ENCODE measurements at regions not wholly inside any gene's neighbourhood (a gene's known extent, or its start where the extent isn't known, plus 50 kb on each side); places are given as distances from the start of the nearest gene placed in this dataset.
"Not testable (repeated sequence)": the region's sequence is repeated elsewhere in the genome, so short reads cannot be mapped to it uniquely, and the experiment has no call there.

GRCh38 chr2:3899536-3900155 lies 196.3 kb downstream of the DCDC2C start:
- DNase-seq = no peak

GRCh38 chr2:3902131-3902530 lies 198.8 kb downstream of the DCDC2C start:
- no peak for DNase-seq

- DNase-seq = no peak
Observed at GRCh38 chr2:3904061-3904460, 200.7 kb downstream of the DCDC2C start.

- DNase-seq = not testable (repeated sequence)
Observed at GRCh38 chr2:3908498-3908897, 205.1 kb downstream of the DCDC2C start.

- no peak for DNase-seq
Observed at GRCh38 chr2:3911882-3912455, 208.6 kb downstream of the DCDC2C start.

- DNase-seq = no peak
Observed at GRCh38 chr2:3913166-3913565, 209.8 kb downstream of the DCDC2C start.

- DNase-seq = no peak
Observed at GRCh38 chr2:3914241-3914640, 210.9 kb downstream of the DCDC2C start.

GRCh38 chr2:3927031-3927430 lies 223.7 kb downstream of the DCDC2C start:
- no peak for DNase-seq

- DNase-seq = no peak
Observed at GRCh38 chr2:3929374-3929773, 226.0 kb downstream of the DCDC2C start.

- no peak for DNase-seq
Observed at GRCh38 chr2:3930246-3930645, 226.9 kb downstream of the DCDC2C start.

- peak; percentile 99 for DNase-seq
Observed at GRCh38 chr2:3940661-3941060, 237.3 kb downstream of the DCDC2C start.

- no peak for DNase-seq
Observed at GRCh38 chr2:3942841-3943240, 239.5 kb downstream of the DCDC2C start.

- no peak for DNase-seq
Observed at GRCh38 chr2:3944071-3944470, 240.7 kb downstream of the DCDC2C start.

GRCh38 chr2:3944841-3945240 lies 241.5 kb downstream of the DCDC2C start:
- DNase-seq = no peak

- no peak for DNase-seq
Observed at GRCh38 chr2:3948191-3948590, 244.8 kb downstream of the DCDC2C start.

- DNase-seq = no peak
Observed at GRCh38 chr2:3951131-3951954, 248.0 kb downstream of the DCDC2C start.

- DNase-seq = no peak
Observed at GRCh38 chr2:3952866-3953516, 249.6 kb downstream of the DCDC2C start.

- DNase-seq = peak; percentile 70
Observed at GRCh38 chr2:3954261-3954660, 250.9 kb downstream of the DCDC2C start.

- no peak for DNase-seq
Observed at GRCh38 chr2:3956406-3956805, 253.0 kb downstream of the DCDC2C start.

- no peak for DNase-seq
Observed at GRCh38 chr2:3956892-3957291, 253.5 kb downstream of the DCDC2C start.

GRCh38 chr2:3958465-3958864 lies 255.1 kb downstream of the DCDC2C start:
- DNase-seq = no peak

GRCh38 chr2:3958969-3959368 lies 255.6 kb downstream of the DCDC2C start:
- no peak for DNase-seq

GRCh38 chr2:3959372-3959771 lies 256.0 kb downstream of the DCDC2C start:
- DNase-seq = peak; percentile 66

GRCh38 chr2:3960106-3960505 lies 256.7 kb downstream of the DCDC2C start:
- no peak for DNase-seq

Measured in NCI-H82 (cell line).